GM12875 (cell line): ENCODE measurements at regions not wholly inside any gene's neighbourhood (a gene's known extent, or its start where the extent isn't known, plus 50 kb on each side); places are given as distances from the start of the nearest gene placed in this dataset.
"Not testable (repeated sequence)": the region's sequence is repeated elsewhere in the genome, so short reads cannot be mapped to it uniquely, and the experiment has no call there.

Experiments used
- H3K4me3 ChIP-seq: one replicate; pipeline ENCODE4 v1.5.1; 2011; ENCODE audit warnings: low read depth, low read length, control low read depth
- TF ChIP-seq, protein P1 (sequence below): IDR thresholded peaks from 2 replicates; pipeline ENCODE4 v1.5.1; 2011; ENCODE audit warnings: low read depth, mild to moderate bottlenecking, control low read depth, inconsistent platforms, low read length, moderate library complexity, borderline replicate concordance; ENCODE audit not compliant: insufficient read depth

DNA sequence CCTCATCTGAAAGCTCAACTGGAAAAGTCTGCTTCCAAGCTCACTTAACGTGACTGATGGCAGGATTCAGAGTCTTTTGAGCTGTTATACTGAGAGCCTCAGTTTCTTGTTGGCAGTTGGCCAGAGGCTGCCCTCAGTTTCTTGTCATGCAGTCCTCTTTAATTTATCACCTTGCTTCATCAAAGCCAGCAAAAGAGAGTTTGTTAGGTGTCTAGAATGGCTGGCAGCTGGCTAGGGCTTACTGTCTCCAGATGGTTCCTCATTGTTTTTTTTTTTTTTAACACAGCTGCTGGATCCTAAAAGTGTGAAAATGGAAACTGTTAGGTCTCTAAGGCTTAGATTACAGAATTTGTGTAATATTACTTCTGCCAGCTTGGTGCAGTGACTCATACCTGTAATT is 310.6 kb downstream of the PDCD6IP start:
- no peak overlapping the region for H3K4me3 ChIP-seq
- TF ChIP-seq, protein P1, sequence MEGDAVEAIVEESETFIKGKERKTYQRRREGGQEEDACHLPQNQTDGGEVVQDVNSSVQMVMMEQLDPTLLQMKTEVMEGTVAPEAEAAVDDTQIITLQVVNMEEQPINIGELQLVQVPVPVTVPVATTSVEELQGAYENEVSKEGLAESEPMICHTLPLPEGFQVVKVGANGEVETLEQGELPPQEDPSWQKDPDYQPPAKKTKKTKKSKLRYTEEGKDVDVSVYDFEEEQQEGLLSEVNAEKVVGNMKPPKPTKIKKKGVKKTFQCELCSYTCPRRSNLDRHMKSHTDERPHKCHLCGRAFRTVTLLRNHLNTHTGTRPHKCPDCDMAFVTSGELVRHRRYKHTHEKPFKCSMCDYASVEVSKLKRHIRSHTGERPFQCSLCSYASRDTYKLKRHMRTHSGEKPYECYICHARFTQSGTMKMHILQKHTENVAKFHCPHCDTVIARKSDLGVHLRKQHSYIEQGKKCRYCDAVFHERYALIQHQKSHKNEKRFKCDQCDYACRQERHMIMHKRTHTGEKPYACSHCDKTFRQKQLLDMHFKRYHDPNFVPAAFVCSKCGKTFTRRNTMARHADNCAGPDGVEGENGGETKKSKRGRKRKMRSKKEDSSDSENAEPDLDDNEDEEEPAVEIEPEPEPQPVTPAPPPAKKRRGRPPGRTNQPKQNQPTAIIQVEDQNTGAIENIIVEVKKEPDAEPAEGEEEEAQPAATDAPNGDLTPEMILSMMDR, result no peak

DNA sequence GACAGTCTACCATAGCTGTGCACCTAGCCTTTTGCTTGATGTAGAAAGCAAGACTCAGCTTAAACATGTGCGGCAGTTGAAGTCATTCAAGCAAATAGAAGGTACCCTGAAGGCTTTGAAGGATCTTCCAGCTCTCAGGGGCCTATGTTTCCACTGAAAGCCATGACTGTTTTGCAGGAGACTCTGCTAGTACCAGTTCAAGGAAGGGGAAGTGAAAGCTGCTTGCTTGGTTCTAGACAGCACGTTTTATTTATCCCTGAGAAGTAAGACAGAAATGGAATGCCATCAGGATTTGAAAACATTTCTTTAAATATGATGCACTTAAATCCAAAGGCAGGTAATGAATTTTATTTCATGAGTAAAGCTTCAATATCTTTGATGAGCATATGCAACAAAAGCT is 311.4 kb downstream of the PDCD6IP start:
- H3K4me3 ChIP-seq, result no peak overlapping the region
- TF ChIP-seq, protein P1, result no peak

DNA sequence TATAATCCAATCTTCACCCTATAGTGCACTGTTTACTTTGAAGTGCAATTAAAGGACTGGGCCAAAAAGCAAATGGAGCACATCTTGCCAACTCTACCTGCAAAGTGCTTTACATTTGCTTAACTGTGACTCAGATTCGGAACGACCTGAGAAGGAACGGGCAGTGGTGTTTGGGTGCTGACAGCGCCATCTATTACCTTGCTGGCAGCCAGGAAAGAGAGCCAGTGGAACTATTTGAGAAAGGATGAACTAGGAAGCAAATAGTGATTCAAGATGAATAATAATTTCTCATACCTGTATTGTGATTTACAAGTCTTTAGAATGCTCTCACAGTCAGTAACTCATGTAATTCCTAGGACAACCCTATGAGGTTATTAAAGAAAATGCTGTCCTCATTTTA is 312.9 kb downstream of the PDCD6IP start:
- TF ChIP-seq, protein P1, result no peak
- H3K4me3 ChIP-seq, result no peak overlapping the region

DNA sequence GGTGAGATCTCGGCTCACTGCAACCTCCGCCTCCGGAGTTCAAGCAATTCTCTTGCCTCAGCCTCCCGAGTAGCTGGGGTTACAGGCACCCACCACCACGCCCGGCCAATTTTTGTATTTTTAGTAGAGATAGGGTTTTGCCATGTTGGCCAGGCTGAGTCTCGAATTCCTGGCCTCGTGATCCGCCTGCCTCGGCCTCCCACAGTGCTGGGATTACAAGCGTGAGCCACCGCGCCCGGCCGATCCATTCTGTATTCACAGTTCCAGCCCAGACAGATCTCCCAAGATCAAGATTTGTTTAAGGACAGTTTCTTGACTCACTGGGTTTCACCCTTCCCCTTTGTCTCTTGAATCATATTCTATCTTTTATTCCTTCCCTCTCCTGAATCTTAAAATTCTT is 313.8 kb downstream of the PDCD6IP start:
- not testable (repeated sequence) for H3K4me3 ChIP-seq

DNA sequence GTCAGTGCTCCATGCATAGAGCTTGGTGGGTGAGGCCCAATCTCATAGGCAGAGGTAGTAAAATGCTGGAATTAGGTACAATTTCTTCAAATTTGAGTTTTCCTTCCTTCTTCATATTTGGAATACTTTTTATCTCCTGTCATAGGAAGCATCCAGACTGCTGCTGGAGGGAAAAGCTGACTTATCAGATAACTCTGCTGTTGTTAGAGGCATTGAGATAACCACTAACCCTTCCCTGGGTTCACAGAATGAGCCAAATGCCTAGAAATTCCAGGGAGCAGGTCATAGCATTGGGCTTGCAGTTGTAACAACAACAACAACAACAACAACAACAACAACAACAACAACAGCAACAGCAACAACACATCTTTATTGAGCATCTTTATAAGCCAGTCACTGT is 332.7 kb downstream of the PDCD6IP start:
- TF ChIP-seq, protein P1, result no peak

DNA sequence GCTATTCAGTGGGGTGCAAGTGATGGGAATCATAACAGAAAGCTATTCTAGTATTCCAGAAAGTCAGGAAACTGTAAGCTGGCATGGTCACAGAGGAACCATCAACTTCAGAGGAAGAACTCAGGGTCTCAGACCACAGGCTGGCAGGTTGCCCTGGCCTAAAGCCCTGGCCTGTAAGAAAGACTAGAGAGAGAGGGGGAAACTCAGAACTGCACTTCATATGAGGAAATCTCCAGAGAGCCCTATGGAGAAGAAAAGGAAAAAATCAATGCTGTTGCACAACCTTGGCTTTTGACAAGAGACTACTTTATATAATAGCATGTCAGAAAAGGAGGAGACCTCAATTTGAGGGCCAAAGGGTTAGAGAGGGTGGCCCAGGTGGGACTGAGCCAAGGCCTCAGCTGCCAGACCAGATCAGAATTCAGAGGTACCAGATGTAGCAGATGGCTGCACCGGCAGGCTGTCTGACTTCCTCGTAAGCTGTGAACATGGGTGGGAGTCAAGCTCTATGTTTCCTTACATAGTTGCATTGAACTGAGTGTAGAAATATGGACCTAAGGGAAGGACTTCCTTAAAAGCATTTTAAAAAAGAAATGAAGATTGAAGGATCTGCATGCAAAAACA is 333.8 kb downstream of the PDCD6IP start:
- H3K4me3 ChIP-seq, result no peak overlapping the region
- TF ChIP-seq, protein P1, result no peak

More for the DNA sequence above, 332.7 kb downstream of the PDCD6IP start:
- no peak overlapping the region for H3K4me3 ChIP-seq

DNA sequence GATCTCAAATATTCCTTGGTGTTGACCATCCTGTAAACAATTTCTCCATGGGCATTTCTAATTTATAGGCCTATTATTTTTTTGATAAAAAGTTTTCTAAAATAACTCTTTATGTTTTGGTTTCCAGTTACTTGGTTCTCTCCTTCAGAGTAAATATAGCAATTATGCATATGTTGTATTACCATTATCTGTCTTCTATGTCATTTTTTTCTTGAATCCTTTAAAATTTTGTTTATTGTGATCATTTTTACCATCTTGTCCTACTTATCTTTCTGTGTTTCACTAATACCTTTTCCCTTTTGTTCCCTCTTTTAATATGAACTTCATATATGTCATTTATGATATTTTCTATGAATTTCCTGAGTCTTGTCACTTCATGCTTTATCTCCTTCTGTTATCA is 341.1 kb downstream of the PDCD6IP start:
- TF ChIP-seq, protein P1, result no peak
- no peak overlapping the region for H3K4me3 ChIP-seq

DNA sequence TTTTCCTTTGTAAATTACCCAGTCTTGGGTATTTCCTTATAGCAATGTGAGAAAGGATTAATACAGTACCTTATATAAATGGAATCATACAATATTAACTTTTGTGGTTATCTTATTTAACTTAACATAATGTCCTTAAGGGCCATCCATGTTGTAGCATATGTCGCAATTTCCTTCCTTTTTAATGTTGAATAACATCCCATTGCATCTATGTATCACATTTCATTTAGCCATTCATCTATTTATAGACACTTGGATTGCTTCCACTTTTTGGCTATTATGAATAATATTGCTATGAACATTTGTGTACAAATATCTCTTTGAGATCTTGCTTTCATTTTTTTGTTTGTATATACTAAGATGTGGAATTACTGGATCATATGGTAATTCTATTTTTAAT is 342.2 kb downstream of the PDCD6IP start:
- TF ChIP-seq, protein P1, result no peak
- H3K4me3 ChIP-seq, result no peak overlapping the region
